DND-41 (cell line): ENCODE measurements at regions not wholly inside any gene's neighbourhood (a gene's known extent, or its start where the extent isn't known, plus 50 kb on each side); places are given as distances from the start of the nearest gene placed in this dataset.

ENCODE experiments used
- ATAC-seq: fragments of 200-7000 bp; cut with Tn5 transposase; 3 replicates; pipeline ENCODE4 v1.9.1; 2021; ENCODE audit warnings: low read depth; ENCODE audit not compliant: insufficient read depth
- DNase-seq: peaks from one replicate; pipeline ENCODE4 v3.0.0-alpha.2; 2020
- H2AFZ ChIP-seq: 2 replicates; pipeline ENCODE4 v1.6.0; 2012; ENCODE audit warnings: low read depth, low read length
- H3K27ac ChIP-seq: 2 replicates; pipeline ENCODE4 v1.5.1; 2012; ENCODE audit warnings: low read length, inconsistent platforms
- H3K27me3 ChIP-seq: fragments of 200-600 bp; sonication (generic); 2 replicates; pipeline ENCODE4 v1.6.0; 2012; ENCODE audit warnings: low read length, mild to moderate bottlenecking, inconsistent platforms; ENCODE audit not compliant: insufficient read depth, poor library complexity
- H3K36me3 ChIP-seq: 2 replicates; pipeline ENCODE4 v1.5.1; 2012; ENCODE audit warnings: low read length, inconsistent platforms; ENCODE audit not compliant: insufficient read depth
- H3K4me1 ChIP-seq: 2 replicates; pipeline ENCODE4 v1.5.1; 2012; ENCODE audit warnings: mild to moderate bottlenecking, low read length; ENCODE audit not compliant: insufficient read depth
- H3K4me2 ChIP-seq: 2 replicates; pipeline ENCODE4 v1.6.0; 2012; ENCODE audit warnings: mild to moderate bottlenecking, moderate library complexity, low read length, inconsistent platforms; ENCODE audit not compliant: insufficient read depth
- H3K4me3 ChIP-seq, 2 experiments: fragments of 200-600 bp in 1 of 2; shearing (Covaris generic) in 1 of 2; 2 replicates each; pipeline ENCODE4 v1.5.1; 2012 to 2016; ENCODE audit warnings: inconsistent platforms in 2 of 2, low read length in 2 of 2, mild to moderate bottlenecking in 2 of 2, low read depth in 1 of 2, moderate library complexity in 1 of 2
- H3K79me2 ChIP-seq: 2 replicates; pipeline ENCODE4 v1.6.0; 2012; ENCODE audit warnings: low read length, inconsistent platforms; ENCODE audit not compliant: insufficient read depth
- H3K9ac ChIP-seq: 2 replicates; pipeline ENCODE4 v1.6.0; 2012; ENCODE audit warnings: low read depth, mild to moderate bottlenecking, inconsistent platforms, low read length, moderate library complexity
- H3K9me3 ChIP-seq: 2 replicates; pipeline ENCODE4 v1.5.1; 2012; ENCODE audit warnings: low read length, moderate library complexity, mild to moderate bottlenecking, inconsistent platforms; ENCODE audit not compliant: insufficient read depth, severe bottlenecking
- H4K20me1 ChIP-seq: 2 replicates; pipeline ENCODE4 v1.6.0; 2012; ENCODE audit warnings: low read length; ENCODE audit not compliant: insufficient read depth
- EZH2 ChIP-seq: IDR thresholded peaks from 3 replicates; pipeline ENCODE4 v1.6.1; 2012; ENCODE audit warnings: borderline replicate concordance, low read depth, mild to moderate bottlenecking, moderate library complexity, low read length, inconsistent platforms; ENCODE audit not compliant: severe bottlenecking
- TF ChIP-seq, protein P1 (sequence below): IDR thresholded peaks from 2 replicates; pipeline ENCODE4 v1.5.1; 2012; ENCODE audit warnings: borderline replicate concordance, low read length, moderate library complexity, mild to moderate bottlenecking; ENCODE audit not compliant: poor library complexity, severe bottlenecking; ENCODE audit errors: extremely low read depth

DNA sequence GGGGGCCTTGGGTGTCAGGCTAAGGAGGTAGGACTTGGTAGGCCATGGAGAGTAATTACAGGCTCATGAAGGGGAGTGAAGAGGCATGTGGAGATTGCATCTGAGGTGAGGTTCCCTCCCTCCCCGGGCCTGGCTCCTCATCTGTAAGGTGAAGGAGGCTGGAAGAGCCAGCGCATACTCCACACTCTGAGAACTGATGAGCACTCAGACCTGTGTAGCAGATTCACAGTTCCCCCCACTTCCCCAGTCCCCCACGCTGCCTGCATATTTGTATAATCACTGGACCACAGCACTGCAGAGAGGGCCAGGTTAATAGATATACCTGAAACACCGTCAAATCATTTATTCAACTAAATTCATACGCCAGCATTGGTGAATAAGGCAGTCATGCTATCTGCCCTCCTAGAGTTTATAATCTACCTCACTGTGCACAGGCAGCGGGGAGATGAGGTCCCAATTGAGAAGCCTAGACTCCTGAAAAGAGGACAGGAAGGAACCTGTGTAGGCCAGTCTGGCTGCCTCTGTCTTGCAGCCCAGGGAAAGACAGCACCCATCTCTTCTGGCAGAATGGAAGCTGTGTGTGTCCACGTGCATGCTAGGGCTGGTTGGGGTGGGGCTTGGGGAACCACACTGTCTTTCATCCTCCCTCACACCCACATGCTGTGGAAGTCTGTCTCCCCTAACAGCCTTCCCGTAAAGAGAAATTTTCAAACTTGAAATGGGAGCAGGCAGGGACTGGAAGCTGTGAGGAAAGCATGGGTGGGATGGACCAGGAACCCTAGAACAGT is 110.6 kb upstream of the ATP1A1 start:
- Histone ChIP-seq H3K9ac (no peak overlapping the region), H3K4me3 (no peak overlapping the region), H4K20me1 (no peaks in the 10 kb centered on the region), H3K79me2 (no peaks in the 10 kb centered on the region), H3K27me3 (no peaks in the 10 kb centered on the region), H3K27ac (no peak overlapping the region), H3K4me2 (no peak overlapping the region), H2AFZ (no peak overlapping the region), H3K36me3 (no peaks in the 10 kb centered on the region), H3K4me1 (no peaks in the 10 kb centered on the region), H3K9me3 (no peaks in the 10 kb centered on the region)
- TF ChIP-seq, protein P1, sequence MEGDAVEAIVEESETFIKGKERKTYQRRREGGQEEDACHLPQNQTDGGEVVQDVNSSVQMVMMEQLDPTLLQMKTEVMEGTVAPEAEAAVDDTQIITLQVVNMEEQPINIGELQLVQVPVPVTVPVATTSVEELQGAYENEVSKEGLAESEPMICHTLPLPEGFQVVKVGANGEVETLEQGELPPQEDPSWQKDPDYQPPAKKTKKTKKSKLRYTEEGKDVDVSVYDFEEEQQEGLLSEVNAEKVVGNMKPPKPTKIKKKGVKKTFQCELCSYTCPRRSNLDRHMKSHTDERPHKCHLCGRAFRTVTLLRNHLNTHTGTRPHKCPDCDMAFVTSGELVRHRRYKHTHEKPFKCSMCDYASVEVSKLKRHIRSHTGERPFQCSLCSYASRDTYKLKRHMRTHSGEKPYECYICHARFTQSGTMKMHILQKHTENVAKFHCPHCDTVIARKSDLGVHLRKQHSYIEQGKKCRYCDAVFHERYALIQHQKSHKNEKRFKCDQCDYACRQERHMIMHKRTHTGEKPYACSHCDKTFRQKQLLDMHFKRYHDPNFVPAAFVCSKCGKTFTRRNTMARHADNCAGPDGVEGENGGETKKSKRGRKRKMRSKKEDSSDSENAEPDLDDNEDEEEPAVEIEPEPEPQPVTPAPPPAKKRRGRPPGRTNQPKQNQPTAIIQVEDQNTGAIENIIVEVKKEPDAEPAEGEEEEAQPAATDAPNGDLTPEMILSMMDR = no peak
- TF ChIP-seq EZH2 = no peak
- DNase-seq (peak; percentile 12), ATAC-seq (peak; percentile 68; the same call in 2 of the 3 replicates)

- H2AFZ ChIP-seq = no peak overlapping the region
- DNase-seq = no peak
- no peaks in the 10 kb centered on the region for H3K4me1 ChIP-seq
- H3K27ac ChIP-seq = no peak overlapping the region
- H3K79me2 ChIP-seq = no peaks in the 10 kb centered on the region
- H4K20me1 ChIP-seq = no peaks in the 10 kb centered on the region
- no peak overlapping the region for H3K4me2 ChIP-seq
- H3K9me3 ChIP-seq = no peaks in the 10 kb centered on the region
- no peak for ATAC-seq
- no peaks in the 10 kb centered on the region for H3K27me3 ChIP-seq
- H3K9ac ChIP-seq = no peak overlapping the region
- no peak overlapping the region for H3K4me3 ChIP-seq
- TF ChIP-seq, protein P1 = no peak
- no peak for TF ChIP-seq EZH2
- H3K36me3 ChIP-seq = no peaks in the 10 kb centered on the region
Measured at GRCh38 chr1:116262995-116263385, 110.1 kb upstream of the ATP1A1 start.

- Histone ChIP-seq H3K4me1 (peaks cover 4% of the 10 kb centered on the region; the same call in 1 of the 2 replicates), H2AFZ (no peak overlapping the region), H3K9me3 (no peaks in the 10 kb centered on the region), H3K36me3 (no peaks in the 10 kb centered on the region), H3K4me2 (no peak overlapping the region), H3K9ac (no peak overlapping the region), H3K27me3 (no peaks in the 10 kb centered on the region), H3K79me2 (no peaks in the 10 kb centered on the region), H3K27ac (no peak overlapping the region), H3K4me3 (no peak overlapping the region), H4K20me1 (no peaks in the 10 kb centered on the region)
- no peak for TF ChIP-seq EZH2
- TF ChIP-seq, protein P1 = no peak
- DNase-seq = no peak
- no peak for ATAC-seq
Measured at GRCh38 chr1:116265931-116266863, 106.8 kb upstream of the ATP1A1 start.
